SK-N-SH treated with all-trans-retinoic acid at 6 μM for 48 hours (cell line): ENCODE measurements at regions not wholly inside any gene's neighbourhood (a gene's known extent, or its start where the extent isn't known, plus 50 kb on each side); places are given as distances from the start of the nearest gene placed in this dataset.

Source experiments
- ARNTL ChIP-seq: fragments of 450-650 bp; formaldehyde crosslinking; IDR thresholded peaks from 2 replicates; pipeline ENCODE4 v1.5.0; 2020; ENCODE audit warnings: low read depth, mild to moderate bottlenecking, moderate library complexity, borderline replicate concordance
- BACH2 ChIP-seq: fragments of 250-450 bp; sonication (Bioruptor Pico); IDR thresholded peaks from 2 replicates; pipeline ENCODE4 v1.9.0; 2021; ENCODE audit warnings: mild to moderate bottlenecking, borderline replicate concordance
- GLIS3 ChIP-seq: fragments of 250-450 bp; sonication (Bioruptor Pico); IDR thresholded peaks from 2 replicates; pipeline ENCODE4 v1.5.0; 2020; ENCODE audit warnings: mild to moderate bottlenecking, moderate library complexity
- PPARA ChIP-seq: fragments of 250-450 bp; sonication (Bioruptor Pico); IDR thresholded peaks from 2 replicates; pipeline ENCODE4 v1.5.0; 2020; ENCODE audit warnings: mild to moderate bottlenecking, borderline replicate concordance

GRCh38 chr21:18461743-18462142 is 58.2 kb upstream of the TMPRSS15 start:
- TF ChIP-seq ARNTL (no peak), GLIS3 (CRISPR knock-in tag) (no peak), PPARA (CRISPR knock-in tag) (no peak), BACH2 (CRISPR knock-in tag) (no peak)
